ENCODE measurements at regions not wholly inside any gene's neighbourhood (a gene's known extent, or its start where the extent isn't known, plus 50 kb on each side); places are given as distances from the start of the nearest gene placed in this dataset.
A peak's percentile ranks its signal among the peaks of the same experiment; 100 is the strongest.

DNA sequence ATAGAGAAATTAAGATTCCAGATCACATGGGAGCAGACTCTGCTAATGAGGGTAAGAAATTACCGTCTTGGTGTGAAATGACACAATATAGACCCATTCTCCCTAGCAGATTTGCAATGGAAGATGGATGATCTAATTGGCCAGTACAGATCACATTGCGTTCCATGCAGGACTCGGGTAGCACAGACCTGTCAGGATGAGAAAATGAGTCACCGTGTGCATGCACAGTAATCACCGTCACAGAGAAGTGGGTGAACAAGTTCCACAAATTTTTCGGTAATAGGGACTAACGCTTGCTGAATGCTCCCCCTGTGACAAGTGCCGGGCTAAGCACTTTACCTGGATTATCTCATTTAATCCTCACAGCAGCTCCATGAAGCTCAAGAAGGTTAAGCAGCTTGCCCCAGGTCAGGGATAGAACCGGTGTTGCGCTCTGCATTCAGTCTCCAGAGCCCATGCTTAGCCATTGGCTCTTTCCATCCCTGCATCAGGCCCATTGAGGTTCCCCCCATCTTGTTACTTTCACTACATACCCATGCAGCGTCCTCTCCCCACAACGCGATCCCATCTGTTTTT, 375.6 kb downstream of the FBXW7 start:
- Histone ChIP-seq H4K91ac (ENCODE audit: insufficient read length, low read depth, low read length) (no peak overlapping the region), H2BK12ac (ENCODE audit: insufficient read length, low read depth, low read length) (no peak overlapping the region), H2BK20ac (ENCODE audit: low read depth, low read length, poor library complexity, severe bottlenecking) (no peak overlapping the region), H3K27ac (ENCODE audit: insufficient read length, low read depth, low read length) (no peak overlapping the region), H3K9me3 (ENCODE audit: control insufficient read depth, low read depth, low read length) (no peaks in the 10 kb centered on the region), H3T11ph (ENCODE audit: low read length) (no peak overlapping the region), H3K27me3 (ENCODE audit: insufficient read depth, low read length) (no peaks in the 10 kb centered on the region), H2AK5ac (ENCODE audit: insufficient read length, low read length) (no peak overlapping the region), H2AFZ (ENCODE audit: low read length) (no peak overlapping the region), H3K4ac (ENCODE audit: low read depth, low read length) (no peak overlapping the region), H3K14ac (ENCODE audit: insufficient read depth, low read length) (no peak overlapping the region), H3K4me1 (ENCODE audit: insufficient read depth, low read length) (peaks cover 7% of the 10 kb centered on the region; the same call in 1 of the 2 replicates), H3K9ac (ENCODE audit: extremely low read depth, insufficient read length, low read length) (no peak overlapping the region), H3K18ac (ENCODE audit: insufficient read length, low read depth, low read length) (no peak overlapping the region), H2BK15ac (ENCODE audit: low read depth, low read length) (no peak overlapping the region), H3K79me1 (ENCODE audit: insufficient read depth, low read depth, low read length, poor library complexity, severe bottlenecking) (no peaks in the 10 kb centered on the region), H4K5ac (ENCODE audit: insufficient read length, low read depth, low read length) (no peak overlapping the region), H4K20me1 (ENCODE audit: control insufficient read depth, insufficient read depth, insufficient read length) (no peaks in the 10 kb centered on the region), H3K23me2 (ENCODE audit: insufficient read length, low read depth, low read length, poor library complexity, severe bottlenecking) (no peaks in the 10 kb centered on the region), H3K4me2 (ENCODE audit: insufficient read depth, insufficient read length, low read length) (no peak overlapping the region), H3K56ac (ENCODE audit: insufficient read length, low read depth, low read length) (no peak overlapping the region), H2BK5ac (ENCODE audit: insufficient read length, low read length) (no peak overlapping the region), H3K79me2 (ENCODE audit: insufficient read depth, low read length) (no peaks in the 10 kb centered on the region), H3K23ac (ENCODE audit: insufficient read length, low read depth, low read length) (no peak overlapping the region), H2BK120ac (ENCODE audit: low read depth, low read length, poor library complexity, severe bottlenecking) (no peak overlapping the region), H4K8ac (replicated peaks; ENCODE audit: insufficient read length, low read depth, low read length) (no peak overlapping the region)
- TF ChIP-seq, protein P1, sequence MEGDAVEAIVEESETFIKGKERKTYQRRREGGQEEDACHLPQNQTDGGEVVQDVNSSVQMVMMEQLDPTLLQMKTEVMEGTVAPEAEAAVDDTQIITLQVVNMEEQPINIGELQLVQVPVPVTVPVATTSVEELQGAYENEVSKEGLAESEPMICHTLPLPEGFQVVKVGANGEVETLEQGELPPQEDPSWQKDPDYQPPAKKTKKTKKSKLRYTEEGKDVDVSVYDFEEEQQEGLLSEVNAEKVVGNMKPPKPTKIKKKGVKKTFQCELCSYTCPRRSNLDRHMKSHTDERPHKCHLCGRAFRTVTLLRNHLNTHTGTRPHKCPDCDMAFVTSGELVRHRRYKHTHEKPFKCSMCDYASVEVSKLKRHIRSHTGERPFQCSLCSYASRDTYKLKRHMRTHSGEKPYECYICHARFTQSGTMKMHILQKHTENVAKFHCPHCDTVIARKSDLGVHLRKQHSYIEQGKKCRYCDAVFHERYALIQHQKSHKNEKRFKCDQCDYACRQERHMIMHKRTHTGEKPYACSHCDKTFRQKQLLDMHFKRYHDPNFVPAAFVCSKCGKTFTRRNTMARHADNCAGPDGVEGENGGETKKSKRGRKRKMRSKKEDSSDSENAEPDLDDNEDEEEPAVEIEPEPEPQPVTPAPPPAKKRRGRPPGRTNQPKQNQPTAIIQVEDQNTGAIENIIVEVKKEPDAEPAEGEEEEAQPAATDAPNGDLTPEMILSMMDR (conservative IDR thresholded peaks at IDR 0.05): no peak
- Mint-ChIP-seq H3K27me3 (ENCODE audit: low read depth) (peaks cover 2% of the 10 kb centered on the region), H3K27ac (peak overlapping the region in 1 of 3 experiments; percentile 57; a peak in 1 of 7 replicates), H3K9me3 (no peaks in the 10 kb centered on the region; a peak in 1 of 5 replicates), H3K36me3 (ENCODE audit: insufficient read depth in 1 of 3, low read depth in 3 of 3) (no peaks in the 10 kb centered on the region), H3K4me3 (no peak overlapping the region), H3K4me1 (peaks cover 21 to 30% of the 10 kb centered on the region in 2 experiments)
- DNase-seq: no peak
- WGBS (ENCODE audit: extremely low coverage, insufficient read length, low lambda C conversion rate): no CpG with 5 or more reads among the region's 13 CpGs
